ENCODE measurements at regions not wholly inside any gene's neighbourhood (a gene's known extent, or its start where the extent isn't known, plus 50 kb on each side); places are given as distances from the start of the nearest gene placed in this dataset.
"Not testable (repeated sequence)": the region's sequence is repeated elsewhere in the genome, so short reads cannot be mapped to it uniquely, and the experiment has no call there.

DNA sequence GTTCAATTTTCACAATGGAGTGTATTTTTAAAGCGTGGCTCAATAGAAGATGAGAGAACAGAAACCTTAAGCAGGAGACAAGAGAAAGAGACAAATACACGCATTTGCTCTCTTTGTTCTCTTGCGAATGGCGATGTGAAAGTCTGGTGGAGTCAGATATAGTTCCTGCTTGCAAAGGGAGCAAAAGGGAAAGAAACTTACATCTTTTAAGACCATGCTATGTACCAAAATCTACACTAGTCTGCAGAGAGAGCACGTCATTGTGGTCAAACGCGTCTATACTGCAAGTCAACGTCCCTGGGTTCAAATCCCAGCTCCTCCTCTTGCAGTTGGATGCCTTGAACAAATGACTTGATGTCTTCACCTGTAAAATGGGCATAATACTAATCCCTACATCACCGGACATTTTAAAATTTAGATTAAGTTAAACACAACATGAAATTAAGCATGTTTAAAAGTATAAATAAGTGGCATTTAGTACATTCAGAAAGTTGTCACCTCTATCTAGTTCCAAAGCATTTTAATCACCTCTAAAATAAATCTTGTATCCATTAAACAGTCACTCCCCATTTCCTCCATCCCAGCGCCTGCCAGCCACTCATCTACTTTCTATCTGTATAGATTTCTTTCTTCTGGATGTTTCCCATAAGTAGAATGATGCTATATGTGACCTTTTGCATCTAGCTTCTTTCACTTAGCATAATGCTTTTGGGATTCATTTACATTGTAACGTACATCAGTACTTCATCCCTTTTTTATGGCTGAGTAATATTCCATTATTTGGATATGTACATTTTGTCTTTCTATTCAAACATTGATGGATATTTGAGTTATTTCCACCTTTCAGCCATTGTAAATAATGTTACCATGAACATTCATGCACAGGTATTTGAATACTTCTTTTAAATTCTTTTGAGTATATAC lies 406.9 kb downstream of the TMEM114 start:
- DNase-seq: no peak

DNA sequence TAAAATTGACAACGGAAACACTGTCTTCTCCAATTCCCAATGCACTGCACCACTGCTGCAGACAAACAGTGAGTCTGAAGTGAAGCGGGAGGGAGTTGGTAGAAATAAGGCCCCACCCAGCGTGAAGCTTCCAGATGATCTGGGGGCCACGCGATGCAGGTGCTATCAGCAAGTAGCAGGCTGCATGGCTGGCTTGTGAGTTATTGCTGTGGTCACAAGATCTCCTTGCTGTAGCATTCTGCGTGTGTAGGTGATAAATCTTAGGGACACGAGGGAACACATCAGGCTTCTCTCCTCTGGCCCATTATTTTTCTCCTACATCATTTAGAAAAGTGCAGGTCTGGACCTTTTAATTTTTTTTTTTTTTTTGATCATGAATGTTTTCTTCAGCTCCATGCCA lies 407.6 kb downstream of the TMEM114 start:
- no peak for DNase-seq

DNA sequence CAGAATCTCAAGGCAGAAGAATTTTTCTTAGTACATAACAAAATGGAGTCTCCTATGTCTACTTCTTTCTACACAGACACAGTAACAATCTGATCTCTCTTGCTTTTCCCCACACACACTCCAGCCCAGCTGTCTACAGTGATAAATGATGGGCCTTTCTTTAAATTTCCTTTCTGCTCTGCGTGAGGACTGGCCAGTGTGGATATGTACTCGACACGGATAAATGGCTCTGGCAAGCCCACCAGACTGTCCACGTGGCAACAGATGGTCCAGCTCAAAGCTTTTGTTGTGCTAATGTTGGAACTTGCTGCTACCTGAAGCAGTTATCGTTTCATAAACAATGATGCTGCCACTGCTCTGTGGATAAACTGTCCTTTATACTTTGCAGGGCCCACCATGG lies 410.7 kb downstream of the TMEM114 start:
- DNase-seq: no peak

DNA sequence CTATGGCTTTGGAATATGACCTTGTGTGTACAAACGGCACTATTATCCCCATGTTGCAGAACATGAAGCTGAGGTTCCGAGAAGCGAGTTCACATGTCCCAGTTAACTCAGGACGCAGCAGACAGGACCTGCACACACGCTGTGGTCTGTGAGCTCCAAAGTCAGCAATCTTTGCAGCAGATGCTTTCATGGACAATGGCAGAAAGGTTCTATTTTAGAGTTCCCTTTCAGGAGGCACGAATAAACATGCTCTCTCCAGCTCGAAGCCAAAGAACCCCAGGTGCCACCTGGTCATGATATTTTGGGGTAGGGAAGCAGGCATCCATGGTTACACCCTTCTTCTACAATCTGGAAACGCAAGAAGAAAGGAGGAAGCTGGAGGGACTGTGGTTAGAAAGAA lies 412.0 kb downstream of the TMEM114 start:
- no peak for DNase-seq

DNA sequence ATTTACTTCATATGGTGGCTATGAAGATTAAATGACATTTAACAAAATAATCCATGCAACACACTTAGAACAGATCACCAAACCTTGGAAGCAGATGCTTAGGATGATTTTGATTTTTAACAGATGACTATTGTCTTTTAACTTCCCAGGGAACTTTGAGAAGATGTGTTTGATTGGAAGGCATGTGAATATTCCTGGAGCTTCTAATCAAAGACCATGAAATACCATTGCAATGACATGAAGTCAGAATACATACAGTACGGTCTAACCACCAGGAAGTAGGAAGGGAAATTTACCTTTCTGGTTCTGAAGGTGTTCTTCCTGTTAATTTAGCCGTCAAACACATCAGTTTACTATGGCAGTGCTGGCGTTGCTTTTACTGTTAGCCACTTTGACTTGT lies 414.9 kb downstream of the TMEM114 start:
- no peak for DNase-seq

DNA sequence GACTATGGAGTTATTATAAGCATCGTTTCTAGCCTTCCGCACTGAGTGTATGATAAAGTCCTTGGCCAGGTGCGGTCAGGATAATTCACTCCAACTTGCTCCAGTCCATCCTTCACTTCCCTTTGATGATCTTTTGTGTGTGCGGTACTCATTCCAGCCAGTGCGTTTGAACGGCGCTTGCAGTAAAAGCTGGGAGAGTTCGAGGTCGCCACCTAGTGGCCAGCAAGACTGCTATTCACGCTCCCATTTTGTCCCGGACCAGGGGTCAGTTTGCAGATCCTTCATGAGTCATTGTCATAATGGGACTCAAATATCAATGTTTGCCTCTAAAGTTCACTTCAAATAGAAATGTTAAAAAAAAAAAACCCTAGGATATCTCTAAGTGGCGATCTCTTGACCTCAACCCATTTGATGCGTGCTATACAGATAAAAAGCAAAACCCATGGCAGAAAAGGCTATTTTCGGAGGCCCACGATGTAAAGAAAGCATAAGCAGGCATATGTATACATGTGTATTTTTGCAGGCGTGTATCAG lies 417.1 kb downstream of the TMEM114 start:
- peak; percentile 62 for DNase-seq

DNA sequence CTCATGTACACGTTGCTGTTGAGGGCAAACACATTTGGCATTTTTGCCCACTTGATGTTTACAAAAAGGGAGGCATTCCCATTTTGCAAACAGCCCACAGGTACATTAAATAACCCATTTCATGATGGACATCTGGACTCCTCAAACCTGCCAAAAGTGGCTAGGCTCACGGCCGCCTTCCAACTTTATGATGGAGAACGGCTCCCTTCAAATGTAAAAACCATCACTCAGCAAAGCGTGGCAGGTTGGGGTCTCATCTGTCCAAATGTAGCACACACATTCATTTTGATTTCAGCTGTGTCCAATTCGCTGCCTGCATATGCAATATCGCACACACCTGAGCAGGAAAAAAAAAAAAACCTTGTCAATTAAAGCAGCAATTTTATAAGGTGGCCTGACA lies 417.8 kb downstream of the TMEM114 start:
- no peak for DNase-seq

DNA sequence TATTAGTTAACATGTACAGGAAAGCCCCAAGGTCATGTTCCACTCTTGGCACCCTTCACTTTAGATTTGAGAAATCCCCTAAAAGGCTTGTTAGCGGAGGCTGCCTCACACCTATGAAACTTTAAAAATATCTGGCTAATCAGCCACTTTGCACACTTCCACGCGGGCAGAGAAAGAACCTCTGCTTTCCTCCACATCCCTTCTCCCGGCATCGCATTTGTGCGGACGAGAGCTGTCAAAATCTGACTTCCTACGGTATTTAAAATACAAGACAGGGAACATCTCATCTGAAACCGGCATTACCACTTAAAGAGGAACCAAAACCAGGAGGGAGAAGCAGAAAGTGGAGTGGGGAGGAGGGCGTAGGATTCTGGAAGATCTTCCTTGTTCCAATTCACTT lies 422.3 kb downstream of the TMEM114 start:
- no peak for DNase-seq

DNA sequence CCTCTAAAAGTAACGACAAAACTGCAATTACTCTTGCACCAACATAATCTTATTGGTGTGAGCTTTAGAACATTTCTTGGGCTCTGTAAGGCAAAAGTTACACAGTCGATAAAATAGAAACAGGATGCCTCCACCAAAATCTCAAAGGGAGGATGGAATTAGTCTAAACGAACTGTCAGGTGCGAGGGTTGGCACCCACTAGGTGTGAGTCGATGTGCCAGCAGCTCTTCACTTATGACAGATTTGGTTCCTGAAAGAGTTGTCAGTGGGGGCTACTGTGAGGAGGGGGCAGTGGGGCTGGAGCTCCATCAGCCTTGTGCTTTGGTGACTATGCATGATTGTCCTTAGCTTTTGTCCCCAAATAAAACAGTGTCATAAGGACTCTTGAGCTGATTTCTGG lies 422.9 kb downstream of the TMEM114 start:
- no peak for DNase-seq

DNA sequence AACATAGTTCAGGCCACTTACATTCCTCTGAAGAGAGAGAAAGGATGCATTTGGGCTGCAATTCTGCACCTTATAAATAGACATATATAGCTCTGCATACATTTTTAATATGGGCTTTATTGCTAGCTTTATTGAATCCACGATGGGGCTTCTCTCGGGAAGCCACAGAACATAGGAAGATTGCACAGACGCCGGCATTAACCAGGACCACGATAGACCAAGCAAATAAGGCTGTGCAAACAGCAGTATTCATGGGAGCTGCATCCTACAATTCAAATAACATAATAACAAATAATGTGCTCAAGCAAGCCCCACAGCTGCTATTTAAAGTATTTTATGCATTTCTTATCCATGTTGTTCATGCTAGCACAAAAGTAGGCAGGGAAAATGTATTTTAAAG lies 432.3 kb downstream of the TMEM114 start:
- no peak for DNase-seq

DNA sequence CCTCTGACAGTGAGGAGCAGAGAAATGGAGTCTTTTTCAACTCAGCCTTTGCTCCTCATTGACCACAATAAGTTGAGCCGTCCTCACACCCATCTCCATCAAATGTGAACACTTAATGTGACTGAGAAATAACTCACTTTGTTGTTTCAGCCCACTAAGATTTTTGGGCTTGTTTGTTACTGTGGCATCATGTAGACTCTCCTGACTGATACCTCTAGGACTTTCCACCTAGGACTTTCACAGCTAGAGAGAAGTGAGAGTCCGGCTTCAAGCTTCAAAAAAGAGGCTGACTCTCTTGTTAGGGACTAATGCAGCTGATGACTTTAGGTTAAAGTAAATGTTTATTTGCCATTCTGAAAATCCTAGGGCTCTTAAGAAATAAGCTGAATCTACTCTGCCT lies 435.0 kb downstream of the TMEM114 start:
- DNase-seq: no peak

DNA sequence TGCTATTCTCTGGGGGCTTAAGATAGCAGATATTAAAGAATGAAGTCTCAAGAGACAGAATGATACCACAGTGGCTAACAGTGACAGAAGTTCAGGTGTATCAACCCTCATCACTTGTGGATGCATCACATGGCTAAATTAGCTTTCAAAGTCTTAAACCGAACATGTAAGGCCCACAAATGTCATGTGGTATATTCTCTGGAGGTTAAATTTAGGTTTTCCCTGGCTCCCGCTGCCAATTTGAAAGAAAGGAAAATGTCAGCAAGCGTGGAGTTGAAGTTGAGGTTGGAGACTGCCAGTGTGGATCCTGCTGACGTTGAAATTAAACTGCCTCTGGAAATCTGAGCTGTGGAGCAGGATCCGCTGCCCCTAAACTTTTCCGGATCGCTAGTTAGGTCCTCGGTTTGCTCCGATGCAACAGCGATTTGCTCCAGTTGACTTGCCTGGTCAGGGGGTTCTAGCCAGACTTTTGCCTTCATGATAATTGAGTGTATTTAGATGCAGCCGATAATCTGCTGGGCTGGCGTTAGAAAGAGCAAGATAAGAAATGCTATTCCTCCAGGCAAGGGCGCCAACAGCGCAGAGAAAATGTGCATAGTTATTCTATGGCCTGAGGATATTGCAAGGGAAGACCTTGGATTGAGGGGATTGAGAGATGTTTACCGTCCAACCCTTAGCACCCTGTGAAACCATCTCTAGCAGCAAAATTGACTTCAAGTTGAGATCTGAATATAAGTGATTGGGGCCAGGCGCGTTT lies 443.9 kb downstream of the TMEM114 start:
- DNase-seq: no peak

DNA sequence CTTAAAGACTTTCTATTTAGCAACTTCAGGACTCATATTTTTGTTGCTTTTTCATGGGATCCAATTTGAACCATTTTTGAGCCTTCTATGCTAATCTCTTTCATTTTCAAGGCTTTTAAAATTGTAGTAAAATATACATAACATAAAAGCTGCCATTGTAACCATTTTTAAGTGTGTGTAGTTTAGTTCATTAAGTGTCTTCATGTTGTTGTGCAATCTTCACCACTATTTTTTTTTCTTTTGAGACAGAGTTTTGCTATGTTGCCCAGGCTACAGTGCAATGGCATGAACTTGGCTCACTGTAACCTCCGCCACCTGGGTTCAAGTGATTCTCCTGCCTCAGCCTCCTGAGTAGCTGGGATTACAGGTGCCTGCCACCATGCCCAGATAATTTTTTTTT lies 451.6 kb downstream of the TMEM114 start:
- DNase-seq: no peak

DNA sequence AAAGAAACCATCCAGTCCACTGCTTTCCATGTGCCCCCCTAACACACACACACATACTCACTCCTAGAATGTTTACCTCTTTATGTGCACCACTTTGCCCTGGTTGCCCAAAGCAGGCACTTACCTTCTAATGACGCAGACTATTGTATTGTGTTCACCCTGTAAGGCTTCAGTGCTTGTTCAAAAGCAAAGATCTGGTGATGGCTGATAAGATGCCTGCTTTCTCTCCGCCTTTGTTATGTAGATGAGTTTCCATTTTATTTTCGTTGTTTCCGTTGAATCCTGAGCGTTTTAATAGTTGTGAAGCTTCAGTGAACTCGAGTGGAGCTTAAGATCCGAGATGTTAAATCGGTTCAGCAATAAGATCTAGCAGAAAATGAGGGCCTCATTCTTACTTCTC lies 452.7 kb downstream of the TMEM114 start:
- DNase-seq: no peak

DNA sequence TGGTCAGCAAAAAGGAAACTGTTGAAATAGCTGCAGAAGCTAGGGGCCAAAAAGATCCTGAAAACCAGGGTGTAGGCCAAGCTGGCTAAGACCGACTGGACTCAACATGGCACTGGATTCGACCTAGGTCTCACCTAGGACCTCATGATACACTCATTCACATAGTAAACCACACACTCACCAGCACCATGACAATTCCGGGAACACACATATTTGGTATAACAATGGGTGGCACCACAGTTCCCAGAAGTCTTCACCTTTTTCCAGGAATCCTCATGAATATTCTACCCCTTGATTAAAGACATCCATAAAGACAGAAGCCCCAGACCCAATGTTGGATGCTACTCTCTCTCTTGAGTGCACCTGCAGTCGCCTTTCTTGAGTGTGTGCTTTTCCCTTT lies 460.1 kb downstream of the TMEM114 start:
- no peak for DNase-seq

DNA sequence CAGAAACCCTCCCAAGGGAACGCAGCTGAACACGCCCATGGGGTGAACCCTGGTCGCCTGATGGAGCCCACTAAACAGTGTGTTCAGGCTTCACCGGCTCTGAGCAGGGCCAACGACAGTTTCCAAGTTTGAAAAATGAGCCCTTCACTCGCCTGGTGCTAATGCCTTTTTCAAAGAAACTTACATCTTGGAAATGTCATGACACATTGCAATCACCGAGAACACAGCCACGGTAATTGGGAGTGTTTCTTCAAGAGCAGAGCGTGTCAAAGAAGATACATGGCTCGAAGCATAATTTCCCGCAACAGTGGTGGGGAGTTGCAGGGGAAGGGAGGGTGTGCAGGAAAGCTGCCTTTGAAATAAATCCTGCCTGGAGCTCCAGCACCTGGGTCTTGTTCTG lies 463.2 kb downstream of the TMEM114 start:
- DNase-seq: no peak

DNA sequence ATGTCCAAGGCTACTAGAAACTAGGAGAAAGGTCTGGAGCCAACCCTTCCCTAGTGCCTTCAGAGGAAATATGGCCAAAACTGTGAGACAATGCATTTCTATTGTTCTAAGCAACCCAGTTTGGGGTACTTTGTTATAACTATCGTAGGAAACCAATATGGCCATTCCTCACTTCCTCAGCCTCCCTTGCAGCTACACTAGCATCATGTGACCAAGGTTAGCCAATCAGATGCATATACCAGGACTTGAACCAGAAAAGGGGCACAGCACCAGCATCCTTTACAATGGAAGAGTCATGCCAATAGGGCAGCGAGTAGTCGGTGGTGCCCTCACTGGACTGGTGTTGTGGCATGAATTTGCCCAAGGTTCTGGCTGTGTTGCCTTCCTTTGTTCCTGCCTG lies 464.0 kb downstream of the TMEM114 start:
- DNase-seq: no peak

DNA sequence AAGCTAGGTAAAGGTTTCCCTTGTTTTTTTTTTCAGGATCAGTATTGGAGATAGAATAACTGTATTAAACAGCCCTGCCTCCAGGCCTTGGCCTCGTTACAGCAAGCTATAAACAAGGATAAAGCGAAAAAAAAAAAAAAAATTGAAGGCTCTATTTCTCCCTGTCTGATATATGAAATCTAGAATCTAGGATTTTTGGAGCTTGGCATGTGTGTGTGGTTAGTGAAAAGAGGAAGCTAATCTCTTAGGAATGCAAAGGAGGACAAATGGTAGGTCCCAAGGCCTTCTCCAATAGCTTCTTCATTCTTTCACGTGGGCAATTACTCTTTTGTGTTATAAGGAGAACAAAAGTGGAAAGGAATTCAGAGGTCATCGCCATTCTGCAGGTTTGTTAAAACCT lies 470.3 kb downstream of the TMEM114 start:
- no peak for DNase-seq

DNA sequence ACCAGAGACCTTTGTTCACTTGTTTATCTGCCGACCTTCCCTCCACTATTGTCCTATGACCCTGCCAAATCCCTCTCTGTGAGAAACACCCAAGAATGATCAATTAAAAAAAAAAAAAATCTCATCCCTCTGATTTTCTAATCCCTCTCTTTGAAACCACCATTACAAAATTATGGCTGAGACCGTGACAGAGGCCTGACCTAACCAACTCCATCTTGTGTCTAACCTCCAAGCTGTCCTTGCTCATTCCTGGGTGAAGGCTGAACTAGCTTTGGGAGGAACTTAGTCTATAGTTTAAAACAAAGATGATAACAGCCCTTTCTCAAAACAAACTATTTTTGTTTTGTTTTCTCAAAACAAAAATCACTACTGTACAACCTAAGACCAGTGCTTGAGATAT lies 474.5 kb downstream of the TMEM114 start:
- no peak for DNase-seq

DNA sequence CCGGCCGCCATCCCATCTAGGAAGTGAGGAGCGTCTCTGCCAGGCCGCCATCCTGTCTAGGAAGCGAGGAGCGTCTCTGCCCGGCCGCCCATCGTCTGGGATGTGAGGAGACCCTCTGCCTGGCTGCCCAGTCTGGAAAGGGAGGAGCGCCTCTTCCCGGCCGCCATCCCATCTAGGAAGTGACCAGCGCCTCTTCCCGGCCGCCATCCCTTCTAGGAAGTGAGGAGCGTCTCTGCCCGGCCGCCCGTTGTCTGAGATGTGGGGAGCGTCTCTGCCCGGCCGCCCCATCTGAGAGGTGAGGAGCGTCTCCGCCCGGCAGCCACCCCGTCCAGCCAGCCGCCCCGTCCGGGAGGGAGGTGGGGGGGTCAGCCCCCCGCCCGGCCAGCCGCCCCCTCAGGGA lies 475.4 kb downstream of the TMEM114 start:
- DNase-seq: not testable (repeated sequence)

DNA sequence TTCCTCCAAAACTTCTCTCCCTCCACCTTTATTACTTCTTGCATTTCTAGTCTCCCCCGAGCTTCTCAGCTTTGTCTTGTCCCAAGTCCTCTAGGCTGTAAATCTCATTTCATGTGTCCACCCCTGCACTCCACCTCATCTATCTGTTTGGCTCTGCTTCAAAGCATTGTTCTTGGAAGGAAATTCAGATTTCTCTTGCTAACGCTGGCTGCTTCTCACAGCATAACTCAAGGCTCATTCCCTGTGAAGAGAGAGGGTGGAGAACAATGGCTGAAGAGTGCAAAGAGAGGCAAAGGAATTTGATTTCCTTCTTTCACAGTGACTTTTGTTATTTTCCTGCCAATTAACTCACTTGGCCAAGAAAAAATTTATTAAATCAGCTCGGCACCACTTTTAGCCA lies 476.5 kb downstream of the TMEM114 start:
- DNase-seq: no peak

DNA sequence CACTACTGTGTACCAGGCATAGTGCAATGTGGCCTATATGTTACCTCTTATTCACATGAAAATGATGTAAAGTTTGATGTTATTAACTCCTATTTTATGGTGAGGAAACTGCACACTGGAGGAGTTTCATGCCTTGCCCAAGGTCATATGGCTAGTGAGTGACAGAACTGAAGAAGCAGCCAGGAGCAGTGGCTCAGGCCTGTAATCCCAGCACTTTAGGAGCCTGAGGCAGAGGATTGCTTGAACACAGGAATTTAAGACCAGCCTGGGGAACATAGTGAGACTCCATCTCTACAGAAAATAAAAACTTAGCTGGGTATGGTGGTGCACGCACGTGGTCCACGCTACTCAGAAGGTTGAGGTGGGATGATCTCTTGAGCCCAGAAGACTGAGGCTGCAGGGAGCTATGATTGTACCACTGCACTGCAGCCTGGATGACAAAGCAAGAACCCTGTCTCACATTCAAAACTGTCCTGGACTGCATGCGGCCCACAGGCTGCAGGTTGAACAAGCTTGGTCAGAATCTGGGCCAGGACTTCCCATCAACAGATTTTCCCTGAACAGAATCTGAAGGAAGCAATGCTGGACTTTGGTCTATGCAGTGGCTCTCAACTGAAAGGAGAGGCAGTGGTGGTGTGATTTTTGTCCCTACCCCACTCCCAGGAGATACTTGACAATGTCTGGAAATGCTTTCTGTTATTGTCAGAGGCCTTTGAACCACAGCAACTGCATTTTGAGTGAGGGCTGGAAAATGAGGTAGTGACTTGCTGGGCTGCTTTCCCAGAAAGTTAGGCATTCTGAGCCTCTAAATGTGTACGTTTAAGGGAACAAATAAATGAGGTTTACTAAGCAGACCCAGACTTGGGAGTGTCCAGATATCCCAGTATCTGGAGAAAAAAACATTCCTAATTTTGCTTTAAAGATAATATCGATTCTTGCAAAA lies 479.5 kb downstream of the TMEM114 start:
- no peak for DNase-seq

Measured in stimulated activated CD8-positive, alpha-beta memory T cell treated with anti-CD3 and anti-CD28 coated beads, Interleukin-4, amount 100 ng/mL, for 48 hours (primary cell).